PC-9 (cell line): ENCODE measurements at regions not wholly inside any gene's neighbourhood (a gene's known extent, or its start where the extent isn't known, plus 50 kb on each side); places are given as distances from the start of the nearest gene placed in this dataset.

Experiments
- CTCF ChIP-seq: fragments of 200-600 bp; sonication (generic); conservative IDR thresholded peaks from 2 replicates; pipeline ENCODE4 v1.6.1; 2017; ENCODE audit warnings: mixed run types, antibody characterized with exemption, mild to moderate bottlenecking, moderate library complexity
- EZH2 ChIP-seq: fragments of 200-600 bp; sonication (generic); IDR thresholded peaks from 2 replicates; pipeline ENCODE4 v1.8.0; 2017; ENCODE audit warnings: antibody characterized with exemption, low read depth

- TF ChIP-seq CTCF, result no peak
- TF ChIP-seq EZH2, result no peak
Observed at GRCh38 chr7:89908736-89909135, 245.5 kb upstream of the STEAP1 start.
